Natural killer cell (primary cell): ENCODE measurements at regions not wholly inside any gene's neighbourhood (a gene's known extent, or its start where the extent isn't known, plus 50 kb on each side); places are given as distances from the start of the nearest gene placed in this dataset.
A peak's percentile ranks its signal among the peaks of the same experiment; 100 is the strongest.
"Not testable (repeated sequence)": the region's sequence is repeated elsewhere in the genome, so short reads cannot be mapped to it uniquely, and the experiment has no call there.

Experiments
- ATAC-seq, 3 donors: fragments of 150-1000 bp in 2 of 3; fragments of 200-7000 bp in 1 of 3; cut with Tn5 transposase; 1 replicate in 1 of 3; 2 replicates in 2 of 3; pipeline ENCODE4 v1.10.0; 2021; ENCODE audit warnings: mild to moderate bottlenecking in 2 of 3, moderate library complexity in 2 of 3
- DNase-seq, 2 donors: peaks; one replicate each; pipeline versions ENCODE4 v3.0.0 to v3.0.0-alpha.2; 2013 to 2021; ENCODE audit warnings: mixed read lengths in 1 of 2
- H3K27ac ChIP-seq: one replicate; pipeline ENCODE4 v1.5.1; 2013; ENCODE audit warnings: mild to moderate bottlenecking, low read length
- H3K27me3 ChIP-seq: one replicate; pipeline ENCODE4 v1.6.1; 2013; ENCODE audit warnings: low read length; ENCODE audit not compliant: control insufficient read depth, insufficient read depth
- H3K36me3 ChIP-seq: one replicate; pipeline ENCODE4 v1.6.1; 2013; ENCODE audit warnings: low read length; ENCODE audit not compliant: control insufficient read depth, insufficient read depth
- H3K4me1 ChIP-seq: one replicate; pipeline ENCODE4 v1.6.1; 2013; ENCODE audit warnings: low read length; ENCODE audit not compliant: control insufficient read depth, insufficient read depth
- H3K4me3 ChIP-seq: one replicate; pipeline ENCODE4 v1.5.1; 2013; ENCODE audit warnings: low read length
- H3K9me3 ChIP-seq: one replicate; pipeline ENCODE4 v1.6.1; 2013; ENCODE audit warnings: low read length; ENCODE audit not compliant: control insufficient read depth, insufficient read depth
- H3K27ac Mint-ChIP-seq, 2 donors: one replicate each; pipeline ENCODE4 v1.8.0; 2022; ENCODE audit warnings: mild to moderate bottlenecking in 2 of 2, mixed read lengths in 2 of 2, moderate library complexity in 1 of 2
- H3K27me3 Mint-ChIP-seq, 2 donors: one replicate each; pipeline ENCODE4 v1.8.0; 2022; ENCODE audit warnings: low read depth in 2 of 2, mixed read lengths in 2 of 2
- H3K36me3 Mint-ChIP-seq: one replicate; pipeline ENCODE4 v1.8.0; 2022; ENCODE audit warnings: mixed read lengths
- H3K4me1 Mint-ChIP-seq, 2 donors: one replicate each; pipeline ENCODE4 v1.8.0; 2022; ENCODE audit warnings: mixed read lengths in 2 of 2
- H3K4me3 Mint-ChIP-seq: one replicate; pipeline ENCODE4 v1.8.0; 2022; ENCODE audit warnings: mild to moderate bottlenecking, moderate library complexity, mixed read lengths
- H3K9me3 Mint-ChIP-seq, 2 donors: one replicate each; pipeline ENCODE4 v1.8.0; 2022; ENCODE audit warnings: mixed read lengths in 2 of 2
- WGBS: methylation state at CpG from one replicate; pipeline ENCODE4 v1.1.7; 2013; ENCODE audit warnings: missing lambda C conversion rate; ENCODE audit not compliant: insufficient coverage; 5-methylcytosine and 5-hydroxymethylcytosine counted together
- intact Hi-C: fragments of 100-400 bp; cut with micrococcal nuclease; formaldehyde crosslinking; loops from one replicate; pipeline ENCODE4 v1.14.2; 2022

- DNase-seq, H3K36me3 ChIP-seq, H3K27ac ChIP-seq, H3K4me3 ChIP-seq, H3K9me3 Mint-ChIP-seq, ATAC-seq, H3K27me3 ChIP-seq, H3K4me1 ChIP-seq, H3K27me3 Mint-ChIP-seq, H3K27ac Mint-ChIP-seq, H3K36me3 Mint-ChIP-seq, H3K9me3 ChIP-seq, H3K4me3 Mint-ChIP-seq, H3K4me1 Mint-ChIP-seq, intact Hi-C loops: not testable (repeated sequence)
- WGBS = 80% methylated on average over 3 of the region's 4 CpGs
Observed at GRCh38 chr13:18285663-18286062, 896.0 kb downstream of the TUBA3C start.

DNA sequence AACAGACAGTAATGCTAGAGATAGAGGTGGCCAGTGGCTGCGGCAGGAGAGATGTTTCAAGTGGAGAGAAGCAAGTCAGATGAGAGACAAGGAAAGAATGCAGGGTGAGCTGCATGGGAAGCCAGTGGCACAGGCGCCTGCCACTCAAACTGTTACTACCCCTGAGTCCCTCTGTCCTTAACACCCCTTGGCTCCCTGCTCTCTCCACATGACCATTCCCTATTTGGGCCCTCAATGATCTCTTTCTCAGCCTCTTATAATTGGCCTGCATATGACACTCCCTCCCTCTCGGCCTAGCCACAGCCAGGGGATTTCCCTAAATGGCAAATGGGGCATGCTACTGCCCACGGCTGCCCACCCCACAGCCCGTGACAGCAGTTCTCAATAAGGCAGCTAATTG lies 897.6 kb downstream of the TUBA3C start:
- ATAC-seq, H3K4me3 Mint-ChIP-seq, intact Hi-C loops, H3K9me3 ChIP-seq, H3K27me3 Mint-ChIP-seq, H3K36me3 Mint-ChIP-seq, DNase-seq, H3K4me1 Mint-ChIP-seq, H3K4me3 ChIP-seq, H3K36me3 ChIP-seq, H3K27ac ChIP-seq, H3K9me3 Mint-ChIP-seq, H3K4me1 ChIP-seq, H3K27ac Mint-ChIP-seq, H3K27me3 ChIP-seq: not testable (repeated sequence)
- 100% methylated on average over 1 of the region's 5 CpGs for WGBS

DNA sequence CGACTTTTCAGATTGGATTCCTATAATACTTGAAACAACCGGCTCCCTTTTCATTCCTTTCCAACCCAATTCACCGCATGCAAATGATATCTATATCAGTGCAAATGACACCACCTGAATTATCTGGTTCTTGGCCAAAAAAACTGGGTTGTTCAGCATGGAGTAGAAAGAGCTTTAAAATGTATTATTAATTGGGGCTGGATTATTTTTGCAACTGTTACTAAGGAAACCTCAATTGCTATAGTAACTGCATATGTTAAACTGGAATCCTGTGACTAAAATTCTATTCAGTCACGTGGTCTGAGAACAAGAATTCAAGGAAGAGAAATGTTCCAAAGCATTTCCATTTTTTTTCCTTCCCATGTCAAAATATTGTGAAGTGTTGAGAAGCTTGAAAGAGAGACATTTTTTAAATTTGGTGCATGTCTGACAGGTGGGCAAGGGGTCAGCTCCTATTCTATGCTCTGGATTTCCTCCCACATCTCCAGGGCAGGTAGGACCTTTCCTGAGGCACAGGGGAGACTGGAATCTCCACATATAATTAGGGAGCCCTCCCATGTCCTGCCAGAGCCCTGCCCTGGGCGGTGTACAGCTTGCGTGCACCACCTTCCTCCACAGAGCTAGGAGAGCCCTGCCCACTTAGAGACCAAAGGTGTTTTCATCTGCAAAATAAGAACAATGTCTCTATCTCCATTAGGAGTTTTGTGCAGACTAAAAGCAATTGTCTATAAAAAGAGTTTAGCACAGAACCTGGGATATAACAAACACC lies 899.6 kb downstream of the TUBA3C start:
- H3K27me3 Mint-ChIP-seq, H3K27ac ChIP-seq, H3K27me3 ChIP-seq, H3K4me3 Mint-ChIP-seq, H3K4me3 ChIP-seq, H3K9me3 Mint-ChIP-seq, H3K9me3 ChIP-seq, H3K36me3 Mint-ChIP-seq, H3K4me1 ChIP-seq, H3K36me3 ChIP-seq, DNase-seq, H3K27ac Mint-ChIP-seq, ATAC-seq, intact Hi-C loops, H3K4me1 Mint-ChIP-seq: not testable (repeated sequence)
- WGBS = no CpG with 5 or more reads among the region's 6 CpGs

DNA sequence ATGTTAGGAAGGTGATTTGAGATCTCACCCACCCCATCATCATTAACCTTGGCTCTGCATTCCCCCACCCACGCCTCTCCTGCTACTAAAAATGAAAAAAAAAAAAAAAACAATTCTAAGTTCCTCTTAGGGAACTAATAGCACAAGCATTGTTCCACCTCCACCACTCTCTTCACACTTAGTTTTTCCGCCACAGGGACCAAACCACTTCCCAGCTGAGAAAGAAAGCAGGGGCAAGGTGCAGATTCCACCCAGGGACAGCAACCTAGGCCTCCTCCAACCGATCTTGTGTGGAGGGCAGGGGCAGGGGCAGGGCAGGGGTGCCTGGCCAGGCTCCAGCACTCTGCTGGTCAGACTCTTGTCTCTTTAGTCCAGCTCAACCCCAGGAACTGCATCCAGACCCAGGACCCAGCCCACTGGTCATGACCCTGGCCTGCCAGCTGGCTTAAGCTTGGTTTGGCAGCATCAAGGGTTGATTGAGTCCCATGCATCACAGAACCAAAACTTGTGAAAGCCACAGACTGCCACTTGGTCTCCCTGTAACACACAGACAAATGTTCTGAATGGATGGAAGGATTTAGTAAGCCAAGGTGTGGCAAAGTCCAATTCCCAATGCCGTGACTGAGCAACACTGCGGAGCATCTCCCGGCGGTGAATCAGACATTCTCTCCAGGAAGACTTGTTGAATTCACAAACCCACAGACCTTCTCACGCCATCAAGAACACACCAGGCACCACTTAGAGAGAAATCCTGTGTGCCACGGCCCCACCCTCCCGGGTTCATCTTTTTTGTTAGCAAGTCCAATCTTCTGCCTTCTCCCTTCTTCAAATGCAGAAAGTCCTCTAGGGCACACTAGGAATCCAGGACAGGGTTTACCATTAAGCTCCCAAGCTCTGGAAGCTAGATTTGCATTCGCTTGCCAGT lies 900.5 kb downstream of the TUBA3C start:
- intact Hi-C loops, H3K27ac Mint-ChIP-seq, DNase-seq, H3K27me3 Mint-ChIP-seq, H3K36me3 Mint-ChIP-seq, H3K9me3 ChIP-seq, H3K4me3 ChIP-seq, H3K4me1 ChIP-seq, H3K36me3 ChIP-seq, H3K4me3 Mint-ChIP-seq, H3K9me3 Mint-ChIP-seq, H3K27ac ChIP-seq, H3K4me1 Mint-ChIP-seq, H3K27me3 ChIP-seq: not testable (repeated sequence)
- 89% methylated on average over 1 of the region's 11 CpGs for WGBS
- ATAC-seq = peak; percentile 36 to 79 (median 61)

DNA sequence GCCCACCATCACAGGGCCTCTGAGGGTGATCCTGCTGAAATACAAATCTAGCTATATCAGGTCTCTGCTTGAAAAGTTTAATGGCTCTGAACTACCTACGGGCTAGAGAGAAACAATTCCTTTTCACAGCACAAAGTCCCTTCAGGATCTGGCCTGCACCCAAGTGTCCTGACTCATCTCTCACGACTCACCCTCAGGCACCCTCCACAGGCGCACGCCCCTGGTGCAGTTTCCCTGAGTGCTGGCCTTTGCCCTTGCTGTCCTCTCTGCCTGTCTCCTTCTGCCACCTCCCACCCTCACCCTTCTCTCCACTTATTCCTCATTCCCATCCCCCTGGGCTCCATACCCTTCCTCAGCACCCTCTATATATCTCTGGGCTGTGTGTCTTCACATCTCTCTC lies 901.7 kb downstream of the TUBA3C start:
- ATAC-seq, H3K36me3 Mint-ChIP-seq, H3K36me3 ChIP-seq, H3K4me1 ChIP-seq, H3K4me3 ChIP-seq, H3K27me3 ChIP-seq, H3K27ac ChIP-seq, H3K9me3 Mint-ChIP-seq, H3K27me3 Mint-ChIP-seq, intact Hi-C loops, H3K9me3 ChIP-seq, DNase-seq, H3K4me1 Mint-ChIP-seq, H3K4me3 Mint-ChIP-seq, H3K27ac Mint-ChIP-seq: not testable (repeated sequence)
- WGBS = 83% methylated on average over 4 of the region's 4 CpGs

DNA sequence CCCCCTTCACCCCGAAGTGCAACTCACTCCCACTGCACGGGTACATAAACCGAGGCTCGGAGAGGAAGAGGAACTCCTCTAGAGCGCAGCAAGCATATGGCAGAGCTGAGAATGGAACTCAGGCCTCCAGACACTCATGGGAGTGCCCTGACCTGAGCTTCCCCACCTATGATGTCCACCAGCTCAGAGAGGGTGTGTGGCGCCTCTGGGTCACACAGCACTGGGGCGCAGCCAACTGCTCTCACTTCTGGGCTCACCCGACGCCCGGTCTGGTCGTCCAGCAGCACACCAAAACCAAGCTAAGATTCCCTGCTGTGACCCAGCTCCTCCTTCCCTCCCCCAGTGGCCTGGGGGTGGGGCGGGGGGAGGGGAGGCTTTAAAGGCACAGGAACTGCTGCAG lies 904.3 kb downstream of the TUBA3C start:
- H3K4me3 Mint-ChIP-seq, H3K27me3 Mint-ChIP-seq, H3K27me3 ChIP-seq, H3K4me1 Mint-ChIP-seq, H3K27ac Mint-ChIP-seq, H3K9me3 ChIP-seq, ATAC-seq, H3K36me3 Mint-ChIP-seq, intact Hi-C loops, H3K4me3 ChIP-seq, H3K36me3 ChIP-seq, DNase-seq, H3K9me3 Mint-ChIP-seq, H3K4me1 ChIP-seq, H3K27ac ChIP-seq: not testable (repeated sequence)
- WGBS = 87% methylated on average over 7 of the region's 12 CpGs

- H3K27ac ChIP-seq, H3K9me3 Mint-ChIP-seq, H3K4me3 ChIP-seq, H3K27me3 ChIP-seq, intact Hi-C loops, DNase-seq, H3K36me3 ChIP-seq, H3K4me1 ChIP-seq, H3K36me3 Mint-ChIP-seq, H3K9me3 ChIP-seq, H3K27me3 Mint-ChIP-seq, H3K4me3 Mint-ChIP-seq, H3K4me1 Mint-ChIP-seq, H3K27ac Mint-ChIP-seq: not testable (repeated sequence)
- ATAC-seq = peak in 2 of 3 donors; percentile 18 to 66
- WGBS = 57% methylated on average over 3 of the region's 6 CpGs
Observed at GRCh38 chr13:18276280-18276679, 905.3 kb downstream of the TUBA3C start.
